Mesenchymal stem cell (in vitro differentiated cells and primary cell): ENCODE measurements at regions not wholly inside any gene's neighbourhood (a gene's known extent, or its start where the extent isn't known, plus 50 kb on each side); places are given as distances from the start of the nearest gene placed in this dataset. TPM values are rescaled to one million over a fixed set of nuclear protein-coding genes. Genes with fewer than 3 reads are reported as not detected.

ENCODE experiments used
- small RNA-seq: library from polyadenylated mRNA; stranded (forward); fragments of <200 nt; extraction: miRNeasy Mini kit (QIAGEN cat#:217004); gene quantifications from one replicate; pipeline ENCODE3, GENCODE V24; 2013; ENCODE audit warnings: low read depth

Small RNA genes lying in the stretch of these regions (small RNA-seq; reads per million reads assigned to genes)
- gene RF00263 (not detected), gene RF00411 (1.2 reads per million), gene RF00440 (not detected), gene RF02271 (not detected), gene RPL18AP17 (not detected)
